Daoy (cell line): ENCODE measurements at regions not wholly inside any gene's neighbourhood (a gene's known extent, or its start where the extent isn't known, plus 50 kb on each side); places are given as distances from the start of the nearest gene placed in this dataset.
"Not testable (repeated sequence)": the region's sequence is repeated elsewhere in the genome, so short reads cannot be mapped to it uniquely, and the experiment has no call there.

ENCODE experiments used
- DNase-seq: peaks from one replicate; pipeline ENCODE4 v3.0.0-alpha.2; 2015; ENCODE audit warnings: low read depth

GRCh38 chr2:124967325-124967724, 942.2 kb downstream of the CNTNAP5 start:
- DNase-seq: no peak

- no peak for DNase-seq
These were observed 944.9 kb downstream of the CNTNAP5 start for GRCh38 chr2:124970030-124970429.

- no peak for DNase-seq
These were observed 948.3 kb downstream of the CNTNAP5 start for GRCh38 chr2:124973396-124973795.

GRCh38 chr2:124975224-124975623, 950.1 kb downstream of the CNTNAP5 start:
- DNase-seq: no peak

- DNase-seq: no peak
These were observed 950.6 kb downstream of the CNTNAP5 start for GRCh38 chr2:124975648-124976047.

GRCh38 chr2:124978597-124978996, 953.5 kb downstream of the CNTNAP5 start:
- DNase-seq: no peak

GRCh38 chr2:124983595-124983994, 958.5 kb downstream of the CNTNAP5 start:
- DNase-seq: no peak

- no peak for DNase-seq
These were observed 960.2 kb downstream of the CNTNAP5 start for GRCh38 chr2:124985270-124985669.

GRCh38 chr2:124986136-124986535, 961.0 kb downstream of the CNTNAP5 start:
- DNase-seq: no peak

- DNase-seq: not testable (repeated sequence)
These were observed 961.8 kb downstream of the CNTNAP5 start for GRCh38 chr2:124986870-124987269.

GRCh38 chr2:124987436-124987835, 962.3 kb downstream of the CNTNAP5 start:
- not testable (repeated sequence) for DNase-seq

GRCh38 chr2:124988111-124988510, 963.0 kb downstream of the CNTNAP5 start:
- no peak for DNase-seq

GRCh38 chr2:124988794-124989193, 963.7 kb downstream of the CNTNAP5 start:
- no peak for DNase-seq

- no peak for DNase-seq
These were observed 968.7 kb downstream of the CNTNAP5 start for GRCh38 chr2:124993809-124994208.

GRCh38 chr2:124995185-124995912, 970.3 kb downstream of the CNTNAP5 start:
- DNase-seq: no peak

- DNase-seq: no peak
These were observed 971.3 kb downstream of the CNTNAP5 start for GRCh38 chr2:124996406-124996805.

- no peak for DNase-seq
These were observed 974.8 kb downstream of the CNTNAP5 start for GRCh38 chr2:124999906-125000305.

- no peak for DNase-seq
These were observed 979.2 kb downstream of the CNTNAP5 start for GRCh38 chr2:125004106-125004800.

- DNase-seq: no peak
These were observed 981.6 kb downstream of the CNTNAP5 start for GRCh38 chr2:125006676-125007075.

GRCh38 chr2:125028721-125029120, 1003.6 kb downstream of the CNTNAP5 start:
- DNase-seq: not testable (repeated sequence)

GRCh38 chr2:125033871-125034270, 1008.8 kb downstream of the CNTNAP5 start:
- DNase-seq: no peak

- no peak for DNase-seq
These were observed 1012.1 kb downstream of the CNTNAP5 start for GRCh38 chr2:125037135-125037653.

GRCh38 chr2:125041846-125042245, 1016.8 kb downstream of the CNTNAP5 start:
- no peak for DNase-seq
